Fibroblast of skin of scalp (primary cell): ENCODE measurements at regions not wholly inside any gene's neighbourhood (a gene's known extent, or its start where the extent isn't known, plus 50 kb on each side); places are given as distances from the start of the nearest gene placed in this dataset.
A peak's percentile ranks its signal among the peaks of the same experiment; 100 is the strongest.

ENCODE experiments used
- DNase-seq: peaks from one replicate; pipeline ENCODE4 v3.0.0-alpha.2; 2013

- DNase-seq = peak; percentile 38
Observed at GRCh38 chr13:97136418-97136817, 85.7 kb upstream of the MBNL2 start.

GRCh38 chr13:97139691-97140090 is 82.4 kb upstream of the MBNL2 start:
- DNase-seq = no peak

- DNase-seq = no peak
Observed at GRCh38 chr13:97140131-97140530, 82.0 kb upstream of the MBNL2 start.

- peak; percentile 33 for DNase-seq
Observed at GRCh38 chr13:97140611-97141010, 81.5 kb upstream of the MBNL2 start.

- DNase-seq = no peak
Observed at GRCh38 chr13:97141097-97141496, 81.0 kb upstream of the MBNL2 start.

- peak; percentile 84 for DNase-seq
Observed at GRCh38 chr13:97141564-97142005, 80.5 kb upstream of the MBNL2 start.

GRCh38 chr13:97142452-97142851 is 79.7 kb upstream of the MBNL2 start:
- no peak for DNase-seq

GRCh38 chr13:97145057-97145456 is 77.1 kb upstream of the MBNL2 start:
- no peak for DNase-seq

GRCh38 chr13:97148894-97149293 is 73.2 kb upstream of the MBNL2 start:
- DNase-seq = no peak

GRCh38 chr13:97160421-97160820 is 61.7 kb upstream of the MBNL2 start:
- DNase-seq = no peak

GRCh38 chr13:97161582-97162231 is 60.4 kb upstream of the MBNL2 start:
- DNase-seq = no peak

GRCh38 chr13:97165502-97166425 is 56.4 kb upstream of the MBNL2 start:
- no peak for DNase-seq

GRCh38 chr13:97171136-97171535 is 51.0 kb upstream of the MBNL2 start:
- no peak for DNase-seq
